NCI-H345 treated with DMSO at 0.1 percent for 48 hours (cell line): ENCODE measurements at regions not wholly inside any gene's neighbourhood (a gene's known extent, or its start where the extent isn't known, plus 50 kb on each side); places are given as distances from the start of the nearest gene placed in this dataset.

Experiments used
- DNase-seq: peaks from one replicate; lab custom pipeline; 2025; ENCODE audit not compliant: unreplicated experiment; lab: John Stamatoyannopoulos, UW

- DNase-seq: no peak
Measured at GRCh38 chr13:76795701-76796695, 90.2 kb downstream of the KCTD12 start.

- DNase-seq: no peak
Measured at GRCh38 chr13:76792731-76793347, 93.4 kb downstream of the KCTD12 start.

GRCh38 chr13:76790980-76791819 is 95.0 kb downstream of the KCTD12 start:
- no peak for DNase-seq

- no peak for DNase-seq
Measured at GRCh38 chr13:76790526-76790925, 95.7 kb downstream of the KCTD12 start.

GRCh38 chr13:76783798-76784197 is 102.4 kb downstream of the KCTD12 start:
- no peak for DNase-seq

- no peak for DNase-seq
Measured at GRCh38 chr13:76778853-76779252, 107.4 kb downstream of the KCTD12 start.

GRCh38 chr13:76777096-76777495 is 109.1 kb downstream of the KCTD12 start:
- DNase-seq: no peak

- DNase-seq: no peak
Measured at GRCh38 chr13:76775088-76775740, 111.0 kb downstream of the KCTD12 start.

GRCh38 chr13:76773448-76774094 is 112.6 kb downstream of the KCTD12 start:
- no peak for DNase-seq

- DNase-seq: no peak
Measured at GRCh38 chr13:76772241-76772640, 114.0 kb downstream of the KCTD12 start.

GRCh38 chr13:76769271-76769791 is 116.9 kb downstream of the KCTD12 start:
- no peak for DNase-seq

GRCh38 chr13:76768384-76768783 is 117.8 kb downstream of the KCTD12 start:
- no peak for DNase-seq

GRCh38 chr13:76764916-76765315 is 121.3 kb downstream of the KCTD12 start:
- DNase-seq: no peak

- no peak for DNase-seq
Measured at GRCh38 chr13:76764429-76764828, 121.8 kb downstream of the KCTD12 start.

- no peak for DNase-seq
Measured at GRCh38 chr13:76762721-76763120, 123.5 kb downstream of the KCTD12 start.

GRCh38 chr13:76759877-76760276 is 126.3 kb downstream of the KCTD12 start:
- DNase-seq: no peak

- no peak for DNase-seq
Measured at GRCh38 chr13:76758738-76759137, 127.5 kb downstream of the KCTD12 start.

- DNase-seq: no peak
Measured at GRCh38 chr13:76758257-76758656, 127.9 kb downstream of the KCTD12 start.

GRCh38 chr13:76756451-76756850 is 129.8 kb downstream of the KCTD12 start:
- no peak for DNase-seq

- no peak for DNase-seq
Measured at GRCh38 chr13:76754414-76754813, 131.8 kb downstream of the KCTD12 start.
